CD4-positive, alpha-beta memory T cell (primary cell): ENCODE measurements at regions not wholly inside any gene's neighbourhood (a gene's known extent, or its start where the extent isn't known, plus 50 kb on each side); places are given as distances from the start of the nearest gene placed in this dataset.

Experiments used
- CTCF ChIA-PET: fragments of 350-600 bp; sonication (Branson Sonifier 250); formaldehyde crosslinking; loops from one replicate; lab custom pipeline; 2021; ENCODE audit warnings: inconsistent platforms; ENCODE audit not compliant: partially characterized antibody; lab: Charles Lee
- POLR2A ChIA-PET: fragments of 350-600 bp; sonication (Branson Sonifier 250); formaldehyde crosslinking; loops from one replicate; lab custom pipeline; 2021; ENCODE audit not compliant: partially characterized antibody; lab: Charles Lee
- DNase-seq, 5 donors: peaks; one replicate each; pipeline versions ENCODE4 v3.0.0 to v3.0.0-alpha.2; 2020 to 2022; ENCODE audit warnings: mixed read lengths in 1 of 5
- H3K27ac ChIP-seq: one replicate; pipeline ENCODE4 v1.7.0; 2013; ENCODE audit warnings: low read depth, low read length
- H3K27me3 ChIP-seq: 2 replicates; pipeline ENCODE4 v1.7.0; 2013; ENCODE audit warnings: mild to moderate bottlenecking, low read length, moderate library complexity; ENCODE audit not compliant: insufficient read depth
- H3K36me3 ChIP-seq: 2 replicates; pipeline ENCODE4 v1.7.0; 2013; ENCODE audit warnings: mild to moderate bottlenecking, low read length, moderate library complexity; ENCODE audit not compliant: insufficient read depth
- H3K4me1 ChIP-seq: 2 replicates; pipeline ENCODE4 v1.7.0; 2013; ENCODE audit warnings: mild to moderate bottlenecking, low read length, moderate library complexity; ENCODE audit not compliant: insufficient read depth
- H3K4me3 ChIP-seq, 2 donors: one replicate each; pipeline ENCODE4 v1.7.0; 2013; ENCODE audit warnings: low read length in 2 of 2, mild to moderate bottlenecking in 1 of 2
- H3K9me3 ChIP-seq, 2 donors: one replicate each; pipeline ENCODE4 v1.7.0; 2013; ENCODE audit warnings: low read length in 2 of 2, control low read depth in 1 of 2; ENCODE audit not compliant: control insufficient read depth in 1 of 2
- H3K27ac Mint-ChIP-seq, 7 donors: one replicate each; pipeline ENCODE4 v1.8.0; 2020 to 2021; ENCODE audit warnings: mixed read lengths in 7 of 7, mild to moderate bottlenecking in 6 of 7, inconsistent platforms in 3 of 7, moderate library complexity in 3 of 7
- H3K27me3 Mint-ChIP-seq, 2 donors: one replicate each; pipeline ENCODE4 v1.8.0; 2020 to 2021; ENCODE audit warnings: mixed read lengths in 2 of 2
- H3K36me3 Mint-ChIP-seq, 2 donors: one replicate each; pipeline ENCODE4 v1.8.0; 2020 to 2021; ENCODE audit warnings: mixed read lengths in 2 of 2, inconsistent platforms in 1 of 2, mild to moderate bottlenecking in 1 of 2
- H3K4me1 Mint-ChIP-seq, 4 donors: one replicate each; pipeline ENCODE4 v1.8.0; 2020 to 2021; ENCODE audit warnings: mixed read lengths in 4 of 4, mild to moderate bottlenecking in 1 of 4
- H3K4me3 Mint-ChIP-seq, 8 donors: one replicate each; pipeline ENCODE4 v1.8.0; 2020 to 2021; ENCODE audit warnings: mixed read lengths in 8 of 8, mild to moderate bottlenecking in 7 of 8, moderate library complexity in 6 of 8, inconsistent platforms in 3 of 8
- H3K9me3 Mint-ChIP-seq, 8 donors: one replicate each; pipeline ENCODE4 v1.8.0; 2020 to 2021; ENCODE audit warnings: mixed read lengths in 8 of 8, mild to moderate bottlenecking in 5 of 8, inconsistent platforms in 3 of 8, moderate library complexity in 1 of 8
- intact Hi-C: fragments of 100-400 bp; cut with micrococcal nuclease; formaldehyde crosslinking; loops from one replicate; pipeline ENCODE4 v1.15.1; 2023

GRCh38 chr5:92330365-92330764, 947.2 kb upstream of the ARRDC3 start:
- ChIA-PET POLR2A (no interaction called here), CTCF (no interaction called here)
- Mint-ChIP-seq H3K4me3 (no peak overlapping the region), H3K9me3 (peaks cover 0 to 6% (median 0%) of the 10 kb centered on the region in 8 donors), H3K27ac (no peak overlapping the region), H3K27me3 (no peaks in the 10 kb centered on the region), H3K4me1 (no peaks in the 10 kb centered on the region), H3K36me3 (no peaks in the 10 kb centered on the region)
- Histone ChIP-seq H3K27me3 (no peaks in the 10 kb centered on the region), H3K27ac (no peak overlapping the region), H3K4me1 (no peaks in the 10 kb centered on the region), H3K4me3 (no peak overlapping the region), H3K36me3 (no peaks in the 10 kb centered on the region), H3K9me3 (no peaks in the 10 kb centered on the region)
- intact Hi-C loops: no loop called here
- DNase-seq: no peak

DNA sequence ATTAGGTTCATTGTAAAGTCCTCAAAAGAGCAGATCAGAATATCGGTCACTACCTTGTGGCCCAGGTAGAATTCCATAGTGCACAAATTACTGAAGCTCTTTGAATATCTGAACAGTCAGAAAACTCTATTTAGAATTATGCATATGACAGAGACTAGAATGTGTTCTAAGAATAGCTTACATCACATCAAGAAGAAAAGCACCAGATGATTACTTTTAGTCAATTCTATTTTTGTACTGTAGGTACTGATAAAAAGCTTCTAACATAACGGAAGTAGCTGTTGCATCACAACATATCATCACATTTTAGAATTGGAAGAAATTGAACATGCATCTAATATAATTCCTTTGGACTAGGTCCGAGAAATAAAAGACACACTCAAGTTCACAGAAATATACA, 946.6 kb upstream of the ARRDC3 start:
- H3K27me3 ChIP-seq: no peaks in the 10 kb centered on the region
- ChIA-PET POLR2A (no interaction called here), CTCF (no interaction called here)
- Mint-ChIP-seq H3K4me1 (no peaks in the 10 kb centered on the region), H3K36me3 (no peaks in the 10 kb centered on the region), H3K27me3 (no peaks in the 10 kb centered on the region), H3K9me3 (peaks cover 0 to 6% (median 0%) of the 10 kb centered on the region in 8 donors), H3K27ac (no peak overlapping the region), H3K4me3 (no peak overlapping the region)
- no peak for DNase-seq
- no peaks in the 10 kb centered on the region for H3K36me3 ChIP-seq
- no peaks in the 10 kb centered on the region for H3K9me3 ChIP-seq
- intact Hi-C loops: no loop called here
- no peak overlapping the region for H3K4me3 ChIP-seq
- H3K4me1 ChIP-seq: no peaks in the 10 kb centered on the region
- no peak overlapping the region for H3K27ac ChIP-seq

- Histone ChIP-seq H3K27me3 (no peaks in the 10 kb centered on the region), H3K27ac (no peak overlapping the region), H3K9me3 (no peaks in the 10 kb centered on the region), H3K4me1 (no peaks in the 10 kb centered on the region), H3K36me3 (no peaks in the 10 kb centered on the region), H3K4me3 (no peak overlapping the region)
- H3K36me3 Mint-ChIP-seq: no peaks in the 10 kb centered on the region
- DNase-seq: no peak
- no peak overlapping the region for H3K4me3 Mint-ChIP-seq
- POLR2A ChIA-PET: no interaction called here
- no peaks in the 10 kb centered on the region for H3K27me3 Mint-ChIP-seq
- H3K27ac Mint-ChIP-seq: no peak overlapping the region
- intact Hi-C loops: no loop called here
- no peaks in the 10 kb centered on the region for H3K4me1 Mint-ChIP-seq
- H3K9me3 Mint-ChIP-seq: peaks cover 0 to 6% (median 0%) of the 10 kb centered on the region in 8 donors
- CTCF ChIA-PET: interaction anchor here (0.5 kb wide), 1 partner anchor 96 kb away, joined by 3 read pairs; no protein-coding TSS in a partner anchor
These were observed 945.6 kb upstream of the ARRDC3 start for GRCh38 chr5:92328584-92329259.

GRCh38 chr5:92320446-92320845, 937.3 kb upstream of the ARRDC3 start:
- H3K4me1 Mint-ChIP-seq: no peaks in the 10 kb centered on the region
- POLR2A ChIA-PET: no interaction called here

GRCh38 chr5:92313385-92313784, 930.3 kb upstream of the ARRDC3 start:
- ChIA-PET CTCF (no interaction called here), POLR2A (no interaction called here)
- Histone ChIP-seq H3K27me3 (no peaks in the 10 kb centered on the region), H3K9me3 (no peaks in the 10 kb centered on the region), H3K36me3 (no peaks in the 10 kb centered on the region), H3K4me1 (no peaks in the 10 kb centered on the region), H3K4me3 (no peak overlapping the region), H3K27ac (no peak overlapping the region)
- Mint-ChIP-seq H3K4me3 (no peak overlapping the region), H3K4me1 (no peaks in the 10 kb centered on the region), H3K27ac (no peak overlapping the region), H3K27me3 (no peaks in the 10 kb centered on the region), H3K36me3 (no peaks in the 10 kb centered on the region), H3K9me3 (no peaks in the 10 kb centered on the region)
- DNase-seq: no peak
- intact Hi-C loops: no loop called here

More at GRCh38 chr5:92320446-92320845, 937.3 kb upstream of the ARRDC3 start:
- no peak overlapping the region for H3K27ac Mint-ChIP-seq
- Histone ChIP-seq H3K27ac (no peak overlapping the region), H3K36me3 (no peaks in the 10 kb centered on the region), H3K4me3 (no peak overlapping the region), H3K4me1 (no peaks in the 10 kb centered on the region), H3K27me3 (no peaks in the 10 kb centered on the region), H3K9me3 (no peaks in the 10 kb centered on the region)
- no peak overlapping the region for H3K4me3 Mint-ChIP-seq
- CTCF ChIA-PET: no interaction called here
- DNase-seq: no peak
- H3K36me3 Mint-ChIP-seq: no peaks in the 10 kb centered on the region
- H3K9me3 Mint-ChIP-seq: peaks cover 0 to 15% (median 1%) of the 10 kb centered on the region in 8 donors
- intact Hi-C loops: no loop called here
- no peaks in the 10 kb centered on the region for H3K27me3 Mint-ChIP-seq

GRCh38 chr5:92309336-92309991, 926.3 kb upstream of the ARRDC3 start:
- DNase-seq: no peak
- no peak overlapping the region for H3K27ac Mint-ChIP-seq
- no peak overlapping the region for H3K4me3 Mint-ChIP-seq
- Histone ChIP-seq H3K27ac (no peak overlapping the region), H3K36me3 (no peaks in the 10 kb centered on the region), H3K4me3 (no peak overlapping the region), H3K9me3 (no peaks in the 10 kb centered on the region), H3K27me3 (no peaks in the 10 kb centered on the region), H3K4me1 (no peaks in the 10 kb centered on the region)
- ChIA-PET POLR2A (no interaction called here), CTCF (no interaction called here)
- no peaks in the 10 kb centered on the region for H3K4me1 Mint-ChIP-seq
- intact Hi-C loops: no loop called here
- H3K9me3 Mint-ChIP-seq: no peaks in the 10 kb centered on the region
- no peaks in the 10 kb centered on the region for H3K36me3 Mint-ChIP-seq
- no peaks in the 10 kb centered on the region for H3K27me3 Mint-ChIP-seq

DNA sequence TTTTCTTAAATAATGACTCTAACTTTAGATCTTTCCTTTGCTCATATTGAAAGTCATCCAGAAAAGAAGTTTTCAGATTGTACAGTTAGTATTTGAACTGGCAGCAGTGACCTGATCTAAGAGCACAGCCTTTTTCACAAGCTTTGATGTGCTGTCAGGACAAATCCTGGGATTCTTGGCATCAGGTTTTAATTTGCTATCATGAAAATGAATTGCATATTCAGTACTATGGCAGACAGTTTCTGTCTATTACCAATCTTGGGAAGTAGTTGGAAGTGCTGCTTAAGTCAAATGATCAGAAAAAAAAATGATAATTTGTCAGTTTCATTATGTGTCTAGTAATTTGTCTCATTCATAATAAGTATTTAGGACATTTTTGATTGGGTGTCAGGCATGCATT, 925.6 kb upstream of the ARRDC3 start:
- H3K27ac ChIP-seq: no peak overlapping the region
- no peak overlapping the region for H3K4me3 ChIP-seq
- CTCF ChIA-PET: no interaction called here
- no peaks in the 10 kb centered on the region for H3K36me3 ChIP-seq
- Mint-ChIP-seq H3K27ac (no peak overlapping the region), H3K9me3 (peaks cover 0 to 3% (median 0%) of the 10 kb centered on the region in 8 donors), H3K4me3 (no peak overlapping the region), H3K36me3 (no peaks in the 10 kb centered on the region), H3K27me3 (no peaks in the 10 kb centered on the region), H3K4me1 (no peaks in the 10 kb centered on the region)
- no peaks in the 10 kb centered on the region for H3K27me3 ChIP-seq
- POLR2A ChIA-PET: no interaction called here
- H3K4me1 ChIP-seq: no peaks in the 10 kb centered on the region
- intact Hi-C loops: no loop called here
- no peaks in the 10 kb centered on the region for H3K9me3 ChIP-seq
- DNase-seq: no peak
